H9 (cell line): ENCODE measurements at regions not wholly inside any gene's neighbourhood (a gene's known extent, or its start where the extent isn't known, plus 50 kb on each side); places are given as distances from the start of the nearest gene placed in this dataset.

Experiments used
- DNase-seq: peaks from one replicate; pipeline ENCODE4 v3.0.0-alpha.2; 2017
- H2AFZ ChIP-seq: one replicate; pipeline ENCODE4 v1.6.1; 2013; ENCODE audit warnings: mild to moderate bottlenecking, low read length, control low read depth, moderate library complexity
- H2AK5ac ChIP-seq: 2 replicates; pipeline ENCODE4 v1.6.1; 2013; ENCODE audit warnings: low read length, control low read depth, mixed read lengths; ENCODE audit not compliant: insufficient read length
- H2BK120ac ChIP-seq: one replicate; pipeline ENCODE4 v1.6.1; 2013; ENCODE audit warnings: low read depth, mild to moderate bottlenecking, low read length, control low read depth, inconsistent platforms; ENCODE audit not compliant: poor library complexity, severe bottlenecking
- H2BK12ac ChIP-seq: 2 replicates; pipeline ENCODE4 v1.6.1; 2013; ENCODE audit warnings: low read length, control low read depth, mixed read lengths, low read depth; ENCODE audit not compliant: insufficient read length
- H2BK15ac ChIP-seq: 2 replicates; pipeline ENCODE4 v1.6.1; 2013; ENCODE audit warnings: low read depth, low read length, control low read depth
- H2BK20ac ChIP-seq: one replicate; pipeline ENCODE4 v1.6.1; 2013; ENCODE audit warnings: low read depth, mild to moderate bottlenecking, low read length, control low read depth, inconsistent platforms; ENCODE audit not compliant: poor library complexity, severe bottlenecking
- H2BK5ac ChIP-seq: 2 replicates; pipeline ENCODE4 v1.6.1; 2013; ENCODE audit warnings: low read length, control low read depth, mixed read lengths; ENCODE audit not compliant: insufficient read length
- H3K14ac ChIP-seq: 2 replicates; pipeline ENCODE4 v1.6.1; 2013; ENCODE audit warnings: low read length, control low read depth; ENCODE audit not compliant: insufficient read depth
- H3K18ac ChIP-seq: 2 replicates; pipeline ENCODE4 v1.6.1; 2013; ENCODE audit warnings: low read depth, mild to moderate bottlenecking, mixed read lengths, low read length, control low read depth; ENCODE audit not compliant: insufficient read length
- H3K23ac ChIP-seq: 2 replicates; pipeline ENCODE4 v1.6.1; 2013; ENCODE audit warnings: low read length, control low read depth, mixed read lengths, low read depth; ENCODE audit not compliant: insufficient read length
- H3K23me2 ChIP-seq: 2 replicates; pipeline ENCODE4 v1.6.1; 2013; ENCODE audit warnings: low read depth, mild to moderate bottlenecking, mixed read lengths, low read length, control low read depth; ENCODE audit not compliant: insufficient read length, poor library complexity, severe bottlenecking
- H3K27ac ChIP-seq: 2 replicates; pipeline ENCODE4 v1.5.1; 2013; ENCODE audit warnings: low read length, control low read depth, mixed read lengths, low read depth; ENCODE audit not compliant: insufficient read length
- H3K27me3 ChIP-seq: 2 replicates; pipeline ENCODE4 v1.6.1; 2013; ENCODE audit warnings: low read length, control low read depth, inconsistent platforms; ENCODE audit not compliant: insufficient read depth
- H3K4ac ChIP-seq: 2 replicates; pipeline ENCODE4 v1.6.1; 2013; ENCODE audit warnings: low read depth, mild to moderate bottlenecking, control low read depth, inconsistent platforms, low read length, moderate library complexity
- H3K4me1 ChIP-seq: 2 replicates; pipeline ENCODE4 v1.6.1; 2013; ENCODE audit warnings: low read length, control low read depth, inconsistent platforms; ENCODE audit not compliant: insufficient read depth
- H3K4me2 ChIP-seq: 2 replicates; pipeline ENCODE4 v1.6.1; 2013; ENCODE audit warnings: low read length, control low read depth, mixed read lengths; ENCODE audit not compliant: insufficient read length, insufficient read depth
- H3K56ac ChIP-seq: 2 replicates; pipeline ENCODE4 v1.6.1; 2013; ENCODE audit warnings: low read depth, mild to moderate bottlenecking, mixed read lengths, low read length, control low read depth; ENCODE audit not compliant: insufficient read length
- H3K79me1 ChIP-seq: 2 replicates; pipeline ENCODE4 v1.6.1; 2013; ENCODE audit warnings: low read depth, mild to moderate bottlenecking, moderate library complexity, low read length, control low read depth, inconsistent platforms; ENCODE audit not compliant: insufficient read depth, poor library complexity, severe bottlenecking
- H3K79me2 ChIP-seq: 2 replicates; pipeline ENCODE4 v1.6.1; 2013; ENCODE audit warnings: low read length, control low read depth, inconsistent platforms; ENCODE audit not compliant: insufficient read depth
- H3K9ac ChIP-seq: 2 replicates; pipeline ENCODE4 v1.6.1; 2013; ENCODE audit warnings: low read length, control low read depth, mixed read lengths; ENCODE audit not compliant: insufficient read length; ENCODE audit errors: extremely low read depth
- H3K9me3 ChIP-seq: one replicate; pipeline ENCODE4 v1.6.1; 2013; ENCODE audit warnings: low read depth, low read length, inconsistent platforms; ENCODE audit not compliant: control insufficient read depth
- H3T11ph ChIP-seq: one replicate; pipeline ENCODE4 v1.6.1; 2013; ENCODE audit warnings: mild to moderate bottlenecking, low read length, control low read depth, inconsistent platforms
- H4K20me1 ChIP-seq: one replicate; pipeline ENCODE4 v1.6.1; 2013; ENCODE audit not compliant: control insufficient read depth, insufficient read length, insufficient read depth
- H4K5ac ChIP-seq: 2 replicates; pipeline ENCODE4 v1.6.1; 2013; ENCODE audit warnings: low read depth, mild to moderate bottlenecking, mixed read lengths, low read length, control low read depth; ENCODE audit not compliant: insufficient read length
- H4K8ac ChIP-seq: replicated peaks from 2 replicates; pipeline ENCODE4 v1.6.1; 2013; ENCODE audit warnings: low read length, control low read depth, mixed read lengths, low read depth; ENCODE audit not compliant: insufficient read length
- H4K91ac ChIP-seq: 2 replicates; pipeline ENCODE4 v1.6.1; 2013; ENCODE audit warnings: low read depth, mild to moderate bottlenecking, moderate library complexity, mixed read lengths, low read length, control low read depth; ENCODE audit not compliant: insufficient read length
- H3K27ac Mint-ChIP-seq, 3 experiments: 2 replicates in 2 of 3; 3 replicates in 1 of 3; pipeline ENCODE4 v1.8.0; 2020 to 2021; ENCODE audit warnings: mixed read lengths in 3 of 3, mild to moderate bottlenecking in 1 of 3, moderate library complexity in 1 of 3
- H3K27me3 Mint-ChIP-seq: 2 replicates; pipeline ENCODE4 v1.8.0; 2021; ENCODE audit warnings: low read depth, mild to moderate bottlenecking, moderate library complexity, mixed read lengths
- H3K36me3 Mint-ChIP-seq, 3 experiments: 2 replicates in 2 of 3; 3 replicates in 1 of 3; pipeline ENCODE4 v1.8.0; 2020 to 2021; ENCODE audit warnings: low read depth in 3 of 3, mixed read lengths in 3 of 3; ENCODE audit not compliant: insufficient read depth in 1 of 3
- H3K4me1 Mint-ChIP-seq, 2 experiments: 2 replicates each; pipeline ENCODE4 v1.8.0; 2020; ENCODE audit warnings: mixed read lengths in 2 of 2
- H3K4me3 Mint-ChIP-seq, 2 experiments: 2 replicates in 1 of 2; 3 replicates in 1 of 2; pipeline ENCODE4 v1.8.0; 2020 to 2021; ENCODE audit warnings: mild to moderate bottlenecking in 2 of 2, mixed read lengths in 2 of 2, moderate library complexity in 1 of 2
- H3K9me3 Mint-ChIP-seq, 2 experiments: 2 replicates in 1 of 2; 3 replicates in 1 of 2; pipeline ENCODE4 v1.8.0; 2020; ENCODE audit warnings: mild to moderate bottlenecking in 2 of 2, mixed read lengths in 2 of 2, moderate library complexity in 1 of 2
- CTCF ChIP-seq: fragments of 200-600 bp; sonication (generic); conservative IDR thresholded peaks from 3 replicates; pipeline ENCODE4 v1.8.0; 2021; ENCODE audit warnings: antibody characterized with exemption, mild to moderate bottlenecking
- WGBS: extraction: QIAGEN DNeasy Blood & Tissue Kit; methylation state at CpG from one replicate; pipeline ENCODE4 v1.1.7; 2013; ENCODE audit warnings: missing lambda C conversion rate, low lambda C conversion rate, mixed read lengths; ENCODE audit not compliant: insufficient read length; ENCODE audit errors: extremely low coverage; 5-methylcytosine and 5-hydroxymethylcytosine counted together

GRCh38 chr3:180523040-180523439 lies 78.9 kb upstream of the TTC14 start:
- WGBS, result no CpG with 5 or more reads among the region's 3 CpGs
- Histone ChIP-seq H2BK15ac (no peak overlapping the region), H3K4me1 (no peaks in the 10 kb centered on the region), H2BK5ac (no peak overlapping the region), H3K9ac (no peak overlapping the region), H3K27ac (no peak overlapping the region), H2AFZ (no peak overlapping the region), H3T11ph (no peak overlapping the region), H3K4ac (no peak overlapping the region), H2BK120ac (no peak overlapping the region), H2BK12ac (no peak overlapping the region), H4K91ac (no peak overlapping the region), H3K56ac (no peak overlapping the region), H4K20me1 (no peaks in the 10 kb centered on the region), H3K79me2 (no peaks in the 10 kb centered on the region), H4K5ac (no peak overlapping the region), H3K9me3 (no peaks in the 10 kb centered on the region), H3K4me2 (no peak overlapping the region), H4K8ac (no peak overlapping the region), H2BK20ac (no peak overlapping the region), H3K14ac (no peak overlapping the region), H3K23me2 (no peaks in the 10 kb centered on the region), H3K79me1 (no peaks in the 10 kb centered on the region), H3K27me3 (no peaks in the 10 kb centered on the region), H2AK5ac (no peak overlapping the region), H3K23ac (no peak overlapping the region), H3K18ac (no peak overlapping the region)
- Mint-ChIP-seq H3K4me3 (no peak overlapping the region), H3K9me3 (peaks cover 2 to 4% of the 10 kb centered on the region in 2 experiments; a peak in 3 of 5 replicates), H3K36me3 (no peaks in the 10 kb centered on the region; a peak in 1 of 7 replicates), H3K4me1 (no peaks in the 10 kb centered on the region), H3K27ac (0 out of 7 replicates have a peak overlapping the region, but pooled peaks of 1 of the 3 experiments have one; percentile 4), H3K27me3 (peaks cover 2% of the 10 kb centered on the region)
- no peak for TF ChIP-seq CTCF
- no peak for DNase-seq
